Uterus (tissue), 2 donors: ENCODE measurements at regions not wholly inside any gene's neighbourhood (a gene's known extent, or its start where the extent isn't known, plus 50 kb on each side); places are given as distances from the start of the nearest gene placed in this dataset.

Experiments
- POLR2A ChIP-seq, 2 donors: fragments of 450-650 bp; IDR thresholded peaks; one replicate each; pipeline ENCODE4 v1.6.1; 2016; ENCODE audit warnings: antibody characterized with exemption in 2 of 2, mild to moderate bottlenecking in 1 of 2, moderate library complexity in 1 of 2
- TF ChIP-seq, protein P1 (sequence below), 4 experiments: fragments of 200-600 bp in 2 of 4; fragments of 450-650 bp in 2 of 4; sonication (generic) in 2 of 4; IDR thresholded peaks; one replicate each; pipeline ENCODE4 v1.5.1; 2016 to 2019; ENCODE audit warnings: antibody characterized with exemption in 4 of 4, mild to moderate bottlenecking in 2 of 4, moderate library complexity in 1 of 4

DNA sequence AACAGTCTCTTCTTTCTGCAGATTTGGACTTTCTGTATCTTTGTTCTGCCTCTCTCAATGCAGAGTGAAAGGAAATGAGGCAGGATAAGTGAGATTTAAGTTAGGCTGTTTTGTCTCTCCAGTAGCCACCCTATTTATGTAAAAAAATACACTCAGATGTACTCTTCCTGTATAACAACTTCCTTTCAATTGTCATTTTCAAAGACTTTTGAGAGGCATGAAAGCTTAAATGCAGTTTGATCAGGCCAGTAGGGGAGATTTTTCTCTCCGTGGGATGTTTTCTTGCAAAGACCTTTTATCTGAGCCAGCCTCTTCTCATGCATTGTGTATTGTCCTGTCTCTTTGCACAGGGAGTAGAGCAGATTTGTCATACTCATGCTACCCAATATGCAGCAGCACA, 166.8 kb downstream of the SLITRK5 start:
- TF ChIP-seq, protein P1, sequence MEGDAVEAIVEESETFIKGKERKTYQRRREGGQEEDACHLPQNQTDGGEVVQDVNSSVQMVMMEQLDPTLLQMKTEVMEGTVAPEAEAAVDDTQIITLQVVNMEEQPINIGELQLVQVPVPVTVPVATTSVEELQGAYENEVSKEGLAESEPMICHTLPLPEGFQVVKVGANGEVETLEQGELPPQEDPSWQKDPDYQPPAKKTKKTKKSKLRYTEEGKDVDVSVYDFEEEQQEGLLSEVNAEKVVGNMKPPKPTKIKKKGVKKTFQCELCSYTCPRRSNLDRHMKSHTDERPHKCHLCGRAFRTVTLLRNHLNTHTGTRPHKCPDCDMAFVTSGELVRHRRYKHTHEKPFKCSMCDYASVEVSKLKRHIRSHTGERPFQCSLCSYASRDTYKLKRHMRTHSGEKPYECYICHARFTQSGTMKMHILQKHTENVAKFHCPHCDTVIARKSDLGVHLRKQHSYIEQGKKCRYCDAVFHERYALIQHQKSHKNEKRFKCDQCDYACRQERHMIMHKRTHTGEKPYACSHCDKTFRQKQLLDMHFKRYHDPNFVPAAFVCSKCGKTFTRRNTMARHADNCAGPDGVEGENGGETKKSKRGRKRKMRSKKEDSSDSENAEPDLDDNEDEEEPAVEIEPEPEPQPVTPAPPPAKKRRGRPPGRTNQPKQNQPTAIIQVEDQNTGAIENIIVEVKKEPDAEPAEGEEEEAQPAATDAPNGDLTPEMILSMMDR (IDR thresholded peaks at IDR 0.05) = no peak
- TF ChIP-seq POLR2A (IDR thresholded peaks at IDR 0.05) = no peak
